GM12878 (cell line): ENCODE measurements at regions not wholly inside any gene's neighbourhood (a gene's known extent, or its start where the extent isn't known, plus 50 kb on each side); places are given as distances from the start of the nearest gene placed in this dataset.

Experiments used
- ATAC-seq: fragments of 200-7000 bp; cut with Tn5 transposase; 3 replicates; pipeline ENCODE4 v1.9.1; 2020; ENCODE audit warnings: mild to moderate bottlenecking, moderate library complexity
- BruUV-seq: library from RNA; stranded (reverse); fragments of 400-500 nt; replicated peaks from 2 replicates; lab custom pipeline; 2021; lab: Mats Ljungman, UMichigan
- CTCF ChIA-PET: fragments of 300-600 bp; sonication (Branson Sonifier 250); formaldehyde crosslinking; extraction: SDS; loops from one replicate; lab custom pipeline; 2021; ENCODE audit warnings: inconsistent platforms; lab: Yijun Ruan, JAX
- POLR2A ChIA-PET: fragments of 350-600 bp; formaldehyde crosslinking; extraction: SDS; loops from one replicate; lab custom pipeline; 2021; ENCODE audit warnings: inconsistent platforms; lab: Charles Lee
- RAD21 ChIA-PET: fragments of 300-600 bp; sonication (Branson Sonifier 250); formaldehyde crosslinking; loops from one replicate; lab custom pipeline; 2023; ENCODE audit warnings: antibody characterized with exemption; ENCODE audit not compliant: unreplicated experiment; lab: Charles Lee
- SMC1A ChIA-PET: fragments of 300-600 bp; sonication (Branson Sonifier 250); formaldehyde crosslinking; loops from one replicate; lab custom pipeline; 2023; ENCODE audit not compliant: unreplicated experiment, uncharacterized antibody; lab: Charles Lee
- DNase-seq: peaks from one replicate; pipeline ENCODE4 v3.0.0-alpha.2; 2011; ENCODE audit warnings: low read depth, low spot score
- FAIRE-seq: peaks from 3 replicates; lab custom pipeline; 2011; peaks lifted over from hg19 to GRCh38; lab: Jason Lieb, UNC
- H2AFZ ChIP-seq: 2 replicates; pipeline ENCODE4 v1.6.0; 2011; ENCODE audit warnings: low read depth, low read length, control low read depth; ENCODE audit not compliant: control insufficient read depth
- H3K27ac ChIP-seq: 2 replicates; pipeline ENCODE4 v1.5.1; 2011; ENCODE audit warnings: control low read depth; ENCODE audit not compliant: control insufficient read depth, insufficient read depth
- H3K27me3 ChIP-seq, 2 experiments: replicated peaks in 1 of 2; 2 replicates each; pipeline versions ENCODE4 v1.6.0 to v1.6.1; 2011; ENCODE audit warnings: low read length in 1 of 2; ENCODE audit not compliant: control insufficient read depth in 2 of 2, insufficient read depth in 2 of 2
- H3K36me3 ChIP-seq, 2 experiments: 2 replicates each; pipeline ENCODE4 v1.5.1; 2011; ENCODE audit warnings: low read length in 1 of 2; ENCODE audit not compliant: control insufficient read depth in 2 of 2, insufficient read depth in 2 of 2
- H3K4me1 ChIP-seq: 2 replicates; pipeline ENCODE4 v1.6.1; 2011; ENCODE audit warnings: mild to moderate bottlenecking, low read length, moderate library complexity, mixed read lengths; ENCODE audit not compliant: control insufficient read depth, insufficient read depth
- H3K4me2 ChIP-seq: 2 replicates; pipeline ENCODE4 v1.6.0; 2011; ENCODE audit warnings: control low read depth; ENCODE audit not compliant: control insufficient read depth, insufficient read depth
- H3K4me3 ChIP-seq: fragments of 200-600 bp; sonication (generic); 2 replicates; pipeline ENCODE4 v1.5.1; 2016
- H3K79me2 ChIP-seq: 2 replicates; pipeline ENCODE4 v1.6.0; 2011; ENCODE audit warnings: low read length; ENCODE audit not compliant: control insufficient read depth, insufficient read depth
- H3K9ac ChIP-seq: 2 replicates; pipeline ENCODE4 v1.8.0; 2011; ENCODE audit warnings: low read length, control low read depth, mixed read lengths; ENCODE audit not compliant: control insufficient read depth, insufficient read depth
- H3K9me3 ChIP-seq: replicated peaks from 3 replicates; pipeline ENCODE4 v1.5.1; 2011; ENCODE audit warnings: mild to moderate bottlenecking, low read length; ENCODE audit not compliant: control insufficient read depth, insufficient read depth
- H4K20me1 ChIP-seq: 2 replicates; pipeline ENCODE4 v1.6.0; 2011; ENCODE audit not compliant: control insufficient read depth, insufficient read depth
- BCLAF1 ChIP-seq: fragments of 450-650 bp; IDR thresholded peaks from 2 replicates; pipeline ENCODE4 v1.6.1; 2017; ENCODE audit warnings: antibody characterized with exemption, mild to moderate bottlenecking, moderate library complexity
- EGR1 ChIP-seq, 2 experiments: IDR thresholded peaks; 1 replicate in 1 of 2; 2 replicates in 1 of 2; pipeline ENCODE4 v1.6.1; 2011 to 2012; ENCODE audit warnings: low read depth in 2 of 2, low read length in 2 of 2, borderline replicate concordance in 1 of 2, mild to moderate bottlenecking in 1 of 2, moderate library complexity in 1 of 2
- NRF1 ChIP-seq: conservative IDR thresholded peaks from 2 replicates; pipeline ENCODE4 v1.6.1; 2011; ENCODE audit warnings: mild to moderate bottlenecking, low read depth, low read length, improper control_type of control experiment
- RAD51 ChIP-seq: fragments of 450-650 bp; IDR thresholded peaks from 2 replicates; pipeline ENCODE4 v1.6.1; 2016; ENCODE audit warnings: moderate library complexity, mild to moderate bottlenecking, inconsistent platforms
- SMAD1 ChIP-seq: fragments of 450-650 bp; IDR thresholded peaks from 2 replicates; pipeline ENCODE4 v1.6.1; 2018; ENCODE audit warnings: mild to moderate bottlenecking, low read depth; ENCODE audit not compliant: partially characterized antibody
- SMARCA5 ChIP-seq: fragments of 450-650 bp; IDR thresholded peaks from 2 replicates; pipeline ENCODE4 v1.6.1; 2017; ENCODE audit warnings: mild to moderate bottlenecking
- SUZ12 ChIP-seq: fragments of 200-600 bp; sonication (generic); IDR thresholded peaks from one replicate; pipeline ENCODE4 v1.6.1; 2018; ENCODE audit warnings: antibody characterized with exemption, mild to moderate bottlenecking; ENCODE audit not compliant: unreplicated experiment
- ZNF687 ChIP-seq: fragments of 450-650 bp; IDR thresholded peaks from 2 replicates; pipeline ENCODE4 v1.6.1; 2017; ENCODE audit warnings: mild to moderate bottlenecking, moderate library complexity
- WGBS: methylation state at CpG from one replicate; pipeline ENCODE4 v1.1.6; 2016; ENCODE audit warnings: low lambda C conversion rate; ENCODE audit not compliant: insufficient replicate concordance, insufficient coverage; ENCODE audit errors: missing lambda C conversion rate; 5-methylcytosine and 5-hydroxymethylcytosine counted together
- in situ Hi-C: fragments of 300-500 bp; cut with MboI; formaldehyde crosslinking; loops from 9 replicates; pipeline ENCODE4 v1.14.3; 2018; ENCODE audit warnings: mixed read lengths
- intact Hi-C: fragments of 100-400 bp; cut with micrococcal nuclease; formaldehyde crosslinking; loops from one replicate; pipeline ENCODE4 v1.14.2; 2022; ENCODE audit not compliant: unreplicated experiment

DNA sequence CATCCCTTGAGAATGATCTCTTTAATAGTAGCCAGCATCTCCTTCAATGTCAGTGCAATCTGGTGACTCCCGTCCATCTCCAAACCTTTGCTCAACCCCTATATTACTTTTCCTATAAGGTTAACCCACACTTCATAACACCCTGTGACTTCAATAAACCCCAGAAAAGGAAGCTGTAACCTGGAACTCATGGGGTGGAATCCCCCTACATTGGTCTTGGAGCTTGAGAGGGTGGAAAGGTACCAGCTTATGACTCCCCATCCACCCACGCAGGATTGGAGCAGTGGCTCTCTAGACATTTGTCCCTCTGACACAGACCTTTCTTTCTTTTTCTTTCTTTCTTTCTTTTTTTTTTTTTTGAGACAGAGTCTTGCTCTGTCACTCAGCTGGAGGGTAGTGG lies 54.7 kb upstream of the ZFR start:
- in situ Hi-C loops (no loop called here), intact Hi-C loops (no loop called here)
- H3K9ac ChIP-seq, result no peak overlapping the region
- no peak overlapping the region for H3K4me2 ChIP-seq
- FAIRE-seq (no peak), ATAC-seq (no peak; the same call in 2 of the 3 replicates), DNase-seq (no peak)
- TF ChIP-seq RAD51 (no peak), EGR1 (IDR thresholded peaks at IDR 0.05; ENCODE audit: borderline replicate concordance in 1 of 2, low read depth in 2 of 2, low read length in 2 of 2) (0 out of 3 replicates have a peak, but pooled peaks of 1 of the 2 experiments have one; percentile 9)
- no peaks in the 10 kb centered on the region for H3K9me3 ChIP-seq
- BruUV-seq, result no TSS peak
- H3K79me2 ChIP-seq, result no peaks in the 10 kb centered on the region
- ChIA-PET POLR2A (interaction anchor here (0.6 kb wide), 2 partner anchors 126 to 328 kb away, joined by 3 to 7 read pairs; no protein-coding TSS in a partner anchor), SMC1A (interaction anchor here (0.6 to 2.3 kb wide), 7 partner anchors 10 to 290 kb away, joined by 3 to 8 read pairs (median 5); partner anchors contain the start of gene SUB1), RAD21 (interaction anchor here (0.6 to 3.0 kb wide), 3 partner anchors 32 to 91 kb away, joined by 3 to 12 read pairs (median 7); no protein-coding TSS in a partner anchor), CTCF (interaction anchor here (0.8 to 7.3 kb wide), 4 partner anchors 9 to 90 kb away, joined by 3 to 61 read pairs (median 22); no protein-coding TSS in a partner anchor)
- H4K20me1 ChIP-seq, result no peaks in the 10 kb centered on the region
- H3K4me3 ChIP-seq, result no peak overlapping the region
- no peaks in the 10 kb centered on the region for H3K36me3 ChIP-seq
- no peak overlapping the region for H3K27ac ChIP-seq
- H3K4me1 ChIP-seq, result no peaks in the 10 kb centered on the region
- H3K27me3 ChIP-seq, result no peaks in the 10 kb centered on the region
- 48% methylated on average over 2 of the region's 2 CpGs for WGBS
- no peak overlapping the region for H2AFZ ChIP-seq

- Histone ChIP-seq H3K79me2 (no peaks in the 10 kb centered on the region), H3K9me3 (no peaks in the 10 kb centered on the region), H3K27me3 (no peaks in the 10 kb centered on the region), H2AFZ (no peak overlapping the region), H3K9ac (no peak overlapping the region), H3K4me3 (no peak overlapping the region), H3K27ac (no peak overlapping the region), H3K4me2 (no peak overlapping the region), H4K20me1 (no peaks in the 10 kb centered on the region), H3K4me1 (no peaks in the 10 kb centered on the region), H3K36me3 (no peaks in the 10 kb centered on the region)
- in situ Hi-C loops (no loop called here), intact Hi-C loops (no loop called here)
- no TSS peak for BruUV-seq
- ChIA-PET POLR2A (no interaction called here), CTCF (interaction anchor here (0.8 to 7.3 kb wide), 4 partner anchors 9 to 91 kb away, joined by 3 to 61 read pairs (median 22); no protein-coding TSS in a partner anchor), SMC1A (interaction anchor here (0.6 to 2.3 kb wide), 4 partner anchors 9 to 142 kb away, joined by 3 to 8 read pairs (median 4); no protein-coding TSS in a partner anchor), RAD21 (interaction anchor here (1.9 to 3.0 kb wide), 2 partner anchors 33 to 92 kb away, joined by 7 to 12 read pairs; no protein-coding TSS in a partner anchor)
- DNase-seq (no peak), ATAC-seq (no peak), FAIRE-seq (peak; percentile 27)
- TF ChIP-seq SMARCA5 (no peak), BCLAF1 (no peak), SMAD1 (no peak), ZNF687 (no peak), SUZ12 (no peak), NRF1 (no peak)
These were observed 53.9 kb upstream of the ZFR start for GRCh38 chr5:32498484-32498883.
